ENCODE measurements at regions not wholly inside any gene's neighbourhood (a gene's known extent, or its start where the extent isn't known, plus 50 kb on each side); places are given as distances from the start of the nearest gene placed in this dataset.

DNA sequence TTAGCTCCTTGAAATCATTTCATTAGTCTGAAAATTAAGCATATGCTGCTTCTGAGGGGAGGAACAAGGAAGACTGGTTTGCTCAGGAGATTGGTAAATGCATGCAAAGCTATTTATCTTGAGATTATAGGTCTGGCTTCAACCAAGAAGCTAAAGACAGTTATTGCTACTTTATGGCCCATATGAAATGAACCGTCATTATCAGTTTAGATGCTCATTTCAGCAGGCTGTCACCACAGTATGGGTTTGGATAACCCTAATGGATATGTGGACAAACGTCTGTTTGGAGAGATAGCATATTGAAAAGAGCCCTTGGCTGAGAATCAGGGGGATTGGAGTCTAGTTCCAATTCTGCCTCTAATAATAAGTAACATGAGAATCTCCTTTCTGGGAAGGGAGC is 922.6 kb downstream of the TUSC7 start:
- DNase-seq = no peak

DNA sequence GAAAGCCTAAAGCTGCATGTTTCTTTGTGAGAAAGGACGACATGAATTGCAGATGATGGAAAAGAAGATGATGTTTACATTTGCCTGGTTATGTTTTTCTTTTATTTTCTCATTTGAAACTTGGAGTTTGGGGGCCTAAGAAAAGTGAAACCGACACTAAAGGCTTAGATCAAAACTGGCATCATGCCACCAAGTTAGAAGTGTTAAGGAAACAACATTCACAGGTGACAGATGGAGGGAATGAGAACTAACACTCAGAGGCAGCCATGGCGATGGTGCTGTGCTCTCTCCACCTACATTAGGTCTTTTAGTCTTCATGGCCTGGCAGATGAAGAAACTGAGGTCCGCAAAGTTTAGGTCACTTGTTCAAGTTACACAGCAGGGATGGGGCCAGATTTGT is 923.6 kb downstream of the TUSC7 start:
- no peak for DNase-seq

DNA sequence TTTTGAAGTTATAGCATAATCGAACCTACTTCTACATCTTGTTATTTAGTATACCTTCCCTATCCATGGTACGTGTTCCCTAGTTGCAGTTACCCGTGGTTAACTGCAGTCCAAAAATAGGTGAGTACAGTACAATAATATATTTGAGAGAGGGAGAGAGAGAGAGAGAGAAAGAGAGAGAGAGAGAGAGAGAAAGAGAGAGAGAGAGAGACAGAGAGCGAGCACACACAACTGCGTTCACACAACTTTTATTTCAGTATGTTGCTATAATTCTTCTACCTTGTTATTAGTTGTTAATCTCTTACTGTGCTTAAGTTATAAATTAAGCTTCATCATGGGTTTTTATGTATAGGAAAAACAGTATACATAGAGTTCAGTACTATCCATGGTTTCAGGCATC is 928.1 kb downstream of the TUSC7 start:
- DNase-seq = no peak

DNA sequence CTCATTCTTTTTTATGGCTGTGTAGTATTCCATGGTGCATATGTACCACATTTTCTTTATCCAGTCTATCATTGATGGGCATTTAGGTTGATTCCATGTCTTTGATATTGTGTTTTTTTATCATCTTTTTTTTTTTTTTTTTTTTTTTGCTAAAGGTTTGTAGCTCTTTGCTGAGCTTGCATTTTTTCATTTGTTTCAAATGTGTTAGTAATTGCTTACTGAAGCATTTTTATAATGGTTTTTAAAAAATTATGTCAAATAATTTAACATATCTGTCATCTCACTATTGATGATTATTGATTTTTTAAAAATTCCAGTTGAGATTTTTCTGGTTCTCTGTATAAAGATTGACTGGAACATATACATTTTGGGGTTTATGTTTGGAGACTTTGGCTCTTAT is 934.6 kb downstream of the TUSC7 start:
- DNase-seq = no peak

DNA sequence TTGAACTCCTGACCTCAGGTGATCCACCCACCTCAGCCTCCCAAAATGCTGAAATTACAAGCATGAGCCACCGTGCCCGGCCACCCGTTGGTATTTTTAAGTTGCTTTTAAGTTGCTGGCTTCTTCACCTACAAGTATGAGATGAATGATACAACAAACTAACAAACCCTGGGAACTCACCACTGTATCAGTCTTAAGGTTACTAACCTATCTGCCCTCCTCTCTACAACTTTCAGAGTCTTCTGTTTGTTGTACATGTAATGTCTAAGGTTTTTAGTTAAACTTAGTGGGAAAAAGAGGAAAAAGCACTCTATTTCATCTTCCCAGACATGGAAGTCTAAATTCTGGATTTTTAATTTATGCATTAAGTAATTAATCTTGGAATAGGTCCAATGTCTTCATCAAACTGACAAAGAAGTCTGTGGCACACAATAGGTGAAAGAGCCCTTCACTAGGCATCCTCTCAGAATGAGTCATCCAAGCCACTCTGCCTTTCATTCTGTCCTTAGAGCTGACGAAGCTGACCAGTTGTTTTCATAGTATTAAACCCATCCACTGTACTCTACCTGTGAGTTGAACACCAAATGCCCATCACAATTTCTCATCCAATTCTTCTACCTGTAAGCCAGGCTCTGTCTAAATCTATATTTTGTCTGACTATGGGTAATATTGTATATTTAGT is 936.1 kb downstream of the TUSC7 start:
- DNase-seq = no peak

DNA sequence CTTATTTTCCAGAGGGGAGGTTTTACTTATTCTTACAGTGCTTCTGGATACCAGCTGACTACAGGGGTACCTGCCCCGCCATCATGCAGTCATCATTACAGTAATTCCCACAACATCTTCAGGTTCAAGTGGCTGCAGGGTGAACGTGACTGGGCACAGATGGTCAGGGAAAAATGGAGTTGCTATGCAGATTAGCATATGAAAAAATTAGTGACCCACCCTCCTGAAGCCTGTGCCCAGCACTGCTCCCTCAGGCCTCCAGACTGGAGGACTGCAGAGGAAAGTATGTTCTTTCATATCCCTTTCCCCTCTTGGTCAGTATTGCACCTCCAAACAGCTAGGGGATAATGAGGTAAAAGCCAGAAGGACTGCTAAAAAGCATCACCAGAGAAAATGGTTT is 937.9 kb downstream of the TUSC7 start:
- DNase-seq = no peak

DNA sequence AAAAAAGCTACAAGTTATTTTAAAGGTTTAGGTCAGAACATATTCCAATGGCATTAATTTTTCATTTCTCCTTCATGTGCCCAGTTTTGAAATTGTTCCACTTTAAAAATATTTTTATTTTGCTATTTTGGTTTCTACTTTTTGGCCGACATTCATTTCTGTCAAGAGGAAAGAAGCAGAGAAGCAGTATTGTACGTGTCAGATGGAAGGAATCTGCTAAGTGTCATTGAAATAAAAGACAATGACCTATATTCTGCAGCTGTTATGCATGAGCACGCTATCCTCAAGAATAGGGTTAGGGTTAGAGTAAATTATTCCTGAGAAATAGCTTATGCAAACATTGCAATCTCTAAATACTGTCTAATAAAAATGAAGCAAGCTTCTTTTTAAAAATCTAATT is 941.7 kb downstream of the TUSC7 start:
- no peak for DNase-seq

DNA sequence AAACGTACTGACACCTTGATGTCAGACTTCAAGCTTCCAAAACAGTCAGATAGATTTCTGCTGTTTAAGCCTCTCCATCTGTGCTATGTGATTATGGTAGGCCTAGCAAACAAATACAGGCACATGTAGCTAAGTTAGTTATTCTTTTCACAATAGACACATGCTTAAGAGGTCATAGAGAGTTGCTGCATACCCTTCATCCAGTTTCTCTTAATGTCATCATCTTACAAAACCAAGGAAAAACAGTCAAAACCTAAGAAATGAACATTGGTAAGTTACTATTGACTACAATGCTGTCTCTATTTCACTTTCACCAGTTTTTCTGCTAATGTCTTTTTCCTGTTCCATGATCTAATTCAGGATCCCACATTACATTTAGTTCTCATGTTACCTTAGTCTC is 946.8 kb downstream of the TUSC7 start:
- DNase-seq = no peak

DNA sequence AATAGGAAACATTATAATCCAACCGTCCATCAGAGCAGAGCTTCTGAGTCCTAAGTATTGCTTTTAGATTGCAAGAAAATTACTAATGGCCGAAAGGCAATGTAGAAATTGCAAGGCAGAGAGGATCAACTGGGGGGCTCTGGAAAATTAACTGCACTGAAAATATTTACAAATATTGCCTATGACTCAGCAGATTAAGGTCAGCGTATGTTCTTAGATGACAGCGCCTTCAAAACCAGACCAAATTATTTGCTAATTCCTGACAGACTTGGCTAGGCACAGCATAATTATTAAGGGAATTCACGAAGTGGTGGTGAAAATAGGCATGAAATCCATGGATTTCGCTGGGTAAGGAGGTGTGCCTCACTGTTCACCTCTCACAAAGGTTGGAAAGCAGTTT is 947.7 kb downstream of the TUSC7 start:
- no peak for DNase-seq

DNA sequence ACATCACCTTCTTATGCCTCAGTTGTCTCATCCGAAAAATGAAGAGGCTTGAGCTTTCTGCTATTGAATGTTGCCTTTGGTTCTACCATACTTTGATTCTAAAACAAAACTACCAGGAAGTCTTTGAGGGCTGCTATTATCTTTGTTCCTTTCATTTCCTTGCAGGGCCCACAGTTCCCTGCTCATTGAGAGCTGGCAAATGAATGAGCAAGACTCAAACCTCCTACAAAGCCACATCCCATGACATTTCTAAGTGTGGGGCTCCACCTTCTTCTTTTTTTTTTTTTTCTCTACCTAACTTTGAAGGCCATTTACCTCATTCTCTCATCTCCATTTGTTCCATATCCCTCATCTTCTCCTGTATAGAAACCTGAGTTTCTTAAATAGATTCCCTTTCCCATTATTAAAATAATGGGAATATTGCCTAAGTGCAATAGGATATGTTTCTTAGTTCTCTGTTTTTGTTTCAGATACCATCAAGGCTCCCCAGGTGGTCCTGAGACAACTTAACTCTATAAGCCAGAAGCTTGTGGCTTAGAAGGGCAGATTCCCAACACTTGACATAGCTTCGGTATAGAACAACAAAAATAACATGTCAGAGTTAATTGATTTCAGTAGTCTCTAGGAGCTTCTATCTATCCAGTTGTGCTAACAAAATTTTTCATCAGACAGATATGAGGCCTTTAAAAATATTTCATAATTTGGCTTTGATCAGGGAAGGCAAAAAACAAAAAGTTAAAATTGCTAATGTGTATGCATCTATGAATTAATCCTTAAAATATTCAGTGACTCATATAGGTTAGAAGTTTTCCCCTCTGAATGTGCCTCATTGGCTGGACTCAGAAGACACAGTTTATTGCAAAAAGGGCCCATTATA is 951.6 kb downstream of the TUSC7 start:
- DNase-seq = no peak

DNA sequence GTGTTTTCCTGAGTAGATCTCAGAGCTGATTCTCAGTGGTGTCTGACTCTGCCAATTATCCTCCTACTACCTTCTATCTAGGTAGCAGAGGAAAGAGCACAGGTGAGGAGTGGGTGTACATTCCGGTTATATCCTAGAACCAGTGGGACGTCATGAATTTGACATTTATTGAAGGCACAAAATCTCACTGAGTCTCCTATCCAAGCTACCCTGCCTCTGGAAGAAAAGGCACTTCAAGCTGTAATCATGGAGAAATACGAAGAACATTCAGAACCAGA is 952.2 kb downstream of the TUSC7 start:
- DNase-seq = no peak

DNA sequence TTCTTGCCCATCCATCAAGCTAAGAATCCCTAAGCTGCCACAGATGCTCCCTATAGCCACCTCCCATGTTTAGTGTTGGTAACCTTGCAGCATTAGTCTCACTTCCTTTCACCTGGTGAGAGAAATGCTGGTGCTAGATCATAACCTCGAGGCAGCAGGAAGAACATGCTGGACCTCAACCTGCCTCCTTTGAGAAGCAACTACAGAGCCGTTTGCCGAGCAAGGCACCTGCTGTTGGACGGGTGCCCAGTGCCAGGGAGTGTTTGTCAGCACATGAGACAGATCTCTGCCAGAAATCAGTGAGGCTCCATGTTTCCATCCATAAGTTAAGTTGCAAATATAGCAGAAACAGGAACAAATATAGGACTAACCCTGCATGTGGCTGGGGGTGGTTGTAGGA is 955.7 kb downstream of the TUSC7 start:
- DNase-seq = no peak

DNA sequence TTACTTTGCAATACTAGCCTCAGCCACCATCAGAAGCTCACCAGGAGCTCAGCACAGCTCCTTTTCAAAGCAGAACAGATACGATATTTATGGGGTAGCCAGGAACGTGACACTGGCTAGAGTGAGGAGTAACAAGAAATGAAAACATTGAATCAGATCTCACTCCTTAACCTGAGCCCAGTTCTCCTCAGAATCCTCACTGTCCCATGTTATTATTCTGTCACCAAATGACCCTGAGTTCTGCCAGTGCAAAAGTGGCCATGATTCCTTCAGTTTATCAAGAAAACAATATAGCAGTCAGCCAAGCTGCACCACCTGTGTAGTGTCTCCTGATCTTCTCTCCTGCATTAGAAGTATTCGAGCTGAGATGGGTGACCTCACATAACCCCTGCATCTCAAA is 956.7 kb downstream of the TUSC7 start:
- no peak for DNase-seq

DNA sequence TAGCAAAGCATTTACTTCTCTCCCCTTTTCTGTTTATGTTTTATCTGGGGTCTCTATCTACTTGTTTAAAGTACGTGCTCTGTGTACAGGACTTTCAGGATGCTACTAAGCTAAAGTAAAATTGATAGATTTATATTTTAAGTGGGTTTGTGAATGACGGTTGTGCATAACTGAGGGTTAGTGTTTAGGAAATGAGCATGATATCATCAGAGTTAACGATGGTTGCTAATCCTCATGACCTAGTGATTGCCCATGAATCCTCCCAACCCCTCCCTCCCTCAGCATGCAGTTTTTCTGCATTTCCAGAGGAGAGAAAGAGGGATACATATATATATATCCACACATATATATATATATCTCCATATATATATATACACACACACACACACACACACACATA is 957.2 kb downstream of the TUSC7 start:
- no peak for DNase-seq

DNA sequence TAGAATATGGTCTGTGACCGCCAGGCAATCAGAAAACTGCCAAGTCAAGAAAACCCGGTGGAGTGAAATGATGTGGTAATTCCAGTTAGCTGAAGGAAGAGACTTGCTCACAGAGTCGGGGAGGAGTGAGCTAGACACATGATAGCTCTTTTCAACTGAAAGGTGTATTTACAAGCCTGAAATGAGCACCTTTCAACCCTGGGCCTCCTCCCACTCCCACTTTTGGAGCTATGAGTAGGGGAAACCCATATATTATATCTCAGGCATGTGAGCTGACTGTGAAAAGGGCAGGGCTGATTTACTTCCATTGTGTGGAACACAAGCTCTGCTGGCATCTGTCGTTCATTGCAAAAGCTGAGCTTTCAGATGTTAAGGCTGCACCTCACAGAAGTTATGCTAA is 960.2 kb downstream of the TUSC7 start:
- no peak for DNase-seq

DNA sequence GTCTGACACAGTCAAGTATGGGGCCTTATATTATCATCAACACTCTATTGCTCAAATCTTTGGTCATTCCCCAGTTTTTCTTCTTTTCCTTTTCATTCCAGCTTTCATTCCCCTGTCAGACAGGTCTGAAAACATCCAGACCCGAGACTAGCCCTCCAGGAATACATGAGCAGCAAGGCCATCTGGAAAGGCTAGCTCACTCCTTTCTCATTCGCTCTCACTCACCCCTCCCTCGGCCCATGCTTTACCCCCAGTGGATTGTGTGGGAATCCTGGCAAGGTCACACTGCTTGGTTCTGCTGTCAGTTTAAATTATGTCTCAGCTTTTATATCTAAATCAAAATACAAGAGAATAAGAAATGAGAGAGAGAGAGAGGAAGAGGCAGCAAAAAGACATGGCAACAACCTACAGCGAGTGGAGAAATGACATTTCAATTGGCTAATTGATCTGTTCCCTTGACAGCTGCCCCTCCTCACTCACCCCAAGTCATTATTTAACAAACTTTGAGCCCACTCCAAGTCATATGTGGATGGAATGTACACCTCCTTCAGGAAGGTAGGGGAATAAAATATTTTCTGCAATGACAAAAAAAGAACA is 962.2 kb downstream of the TUSC7 start:
- no peak for DNase-seq

DNA sequence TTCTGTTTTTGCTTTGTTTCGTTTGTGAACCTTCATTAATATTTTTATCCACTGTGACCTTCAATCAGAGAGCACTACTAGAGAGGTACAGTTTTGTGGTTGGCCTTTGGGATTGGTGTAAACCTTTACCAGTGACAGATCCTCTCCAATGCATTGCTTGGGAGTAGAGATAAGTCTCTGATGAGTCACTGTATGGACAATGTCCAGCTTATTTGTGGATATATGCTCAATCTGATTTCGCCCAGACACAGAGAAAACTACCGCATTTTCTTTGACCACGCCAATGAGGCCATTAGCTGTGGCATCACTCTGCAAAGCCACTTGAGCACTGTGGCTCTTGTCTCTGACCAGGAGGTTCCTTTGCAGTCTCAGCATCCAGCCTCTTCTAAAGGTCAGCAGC is 964.7 kb downstream of the TUSC7 start:
- no peak for DNase-seq

DNA sequence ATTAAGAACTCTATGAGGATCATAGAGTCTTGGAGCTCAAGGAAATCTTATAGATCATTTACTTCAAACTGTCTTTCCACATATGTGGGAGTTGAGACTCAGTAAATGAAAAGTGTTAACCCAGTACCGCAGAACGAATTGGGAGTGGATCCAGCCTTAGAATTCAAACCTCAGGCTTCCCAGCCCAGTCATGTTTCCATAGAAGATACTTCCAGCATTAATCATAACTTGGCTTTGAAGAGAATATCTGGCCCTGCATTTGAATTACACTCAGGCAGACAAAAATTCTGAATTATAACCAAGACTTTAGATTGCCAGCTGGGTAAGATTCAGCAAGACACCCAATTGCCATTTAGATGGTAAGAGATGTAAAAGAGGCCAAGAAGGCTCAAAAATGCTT is 972.0 kb downstream of the TUSC7 start:
- DNase-seq = no peak

DNA sequence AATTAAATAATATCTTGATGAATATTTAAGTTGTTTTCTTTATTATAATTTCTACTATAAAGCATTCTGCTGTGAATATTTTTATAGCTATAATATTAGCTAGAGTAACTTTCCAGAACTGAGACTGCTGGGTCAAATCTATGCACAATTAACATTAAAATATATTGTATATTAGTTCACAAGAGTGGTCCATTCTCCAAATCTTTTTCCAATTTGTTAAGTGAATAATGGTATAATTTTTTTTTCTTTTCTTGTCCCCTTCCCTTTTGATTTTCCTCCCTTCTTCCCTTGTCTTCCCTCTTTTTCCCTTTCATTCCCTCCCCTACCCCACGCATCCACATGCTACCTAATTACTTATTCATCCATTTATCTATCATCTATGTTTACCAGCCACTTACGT is 977.5 kb downstream of the TUSC7 start:
- no peak for DNase-seq

DNA sequence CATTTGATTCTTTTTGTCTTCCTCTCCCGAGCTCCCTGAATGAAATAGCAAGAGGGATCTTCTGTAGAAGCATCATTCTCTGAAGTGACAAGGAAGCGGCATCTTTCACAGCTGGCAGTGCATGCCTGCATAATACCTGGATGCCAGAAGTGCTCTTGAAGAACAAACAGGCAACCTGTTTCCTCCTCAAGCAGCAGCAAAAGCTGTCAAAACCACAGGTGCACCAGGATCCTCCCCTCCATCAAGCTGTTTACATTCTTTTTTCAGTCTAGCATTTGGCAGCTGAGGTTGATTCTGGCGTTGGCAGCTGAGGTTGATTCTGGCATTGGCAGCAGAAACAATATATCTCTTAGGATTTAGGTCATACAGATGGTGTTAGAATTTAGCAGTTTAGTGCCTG is 979.0 kb downstream of the TUSC7 start:
- DNase-seq = no peak

DNA sequence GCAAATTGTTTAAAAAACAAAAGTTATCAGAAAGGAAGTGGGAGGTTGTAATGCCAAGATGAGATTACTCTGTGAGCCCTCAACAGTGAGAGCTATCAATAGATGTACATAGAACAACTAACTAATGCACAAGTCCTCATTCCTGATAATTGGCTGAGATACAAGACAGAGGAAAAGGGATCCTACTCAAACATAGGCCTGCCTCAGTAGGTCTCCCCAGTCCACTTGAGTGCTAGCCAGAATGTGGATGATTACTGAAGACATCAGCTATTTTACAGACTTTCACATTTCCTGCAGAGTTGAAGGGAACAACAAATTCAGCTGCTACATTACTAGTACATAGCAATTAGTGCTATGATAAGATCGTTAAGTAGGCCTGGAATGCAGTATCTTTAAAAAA is 981.9 kb downstream of the TUSC7 start:
- DNase-seq = no peak

DNA sequence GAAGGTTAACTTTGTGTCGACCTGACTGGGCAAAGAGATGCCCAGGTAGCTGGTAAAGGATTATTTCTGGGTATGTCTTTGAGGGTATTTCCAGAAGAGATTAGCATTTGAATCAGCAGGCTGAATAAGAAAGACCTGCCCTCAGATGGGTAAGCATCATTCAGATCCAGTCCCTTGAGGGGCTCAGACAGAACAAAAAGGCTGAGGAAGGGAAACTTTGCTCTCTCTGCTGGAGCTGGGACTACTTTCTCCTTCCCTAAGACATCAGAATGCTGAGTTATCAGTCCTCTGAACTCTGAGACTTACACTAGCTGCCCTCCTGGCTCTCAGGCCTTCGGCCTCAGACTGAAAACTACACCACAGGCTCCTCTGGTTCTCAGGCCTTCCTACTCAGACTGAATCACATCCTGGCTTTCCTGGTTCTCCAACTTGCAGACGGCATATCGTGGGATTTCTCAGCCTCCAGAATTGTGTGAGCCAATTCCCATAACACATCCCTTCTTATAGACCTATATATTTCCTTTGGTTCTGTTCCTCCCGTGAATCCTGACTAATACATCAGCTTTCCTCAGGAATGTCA is 982.9 kb downstream of the TUSC7 start:
- no peak for DNase-seq

DNA sequence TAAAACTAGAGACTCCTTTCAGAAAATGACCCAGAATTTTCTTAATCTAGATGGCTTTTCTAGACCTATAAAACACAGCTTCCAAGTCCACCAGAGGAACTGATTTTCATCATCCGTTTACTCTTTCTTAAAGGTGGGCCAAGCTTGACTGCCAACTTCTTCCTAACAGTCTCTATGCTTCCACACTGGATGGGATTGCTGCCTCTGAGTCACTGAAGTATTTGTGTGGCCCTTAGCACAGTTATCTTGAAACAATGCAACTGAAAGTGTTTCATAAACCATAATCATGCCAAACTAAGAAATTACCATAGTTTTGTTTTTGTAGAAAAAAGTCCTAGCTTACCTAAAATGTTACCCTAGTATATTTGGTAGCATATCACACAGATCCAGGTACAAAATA is 985.7 kb downstream of the TUSC7 start:
- no peak for DNase-seq

All from stimulated activated CD4-positive, alpha-beta T cell treated with anti-CD3 and anti-CD28 coated beads, Interleukin-1b, Interleukin-23, amount 100 ng/mL, for 48 hours (primary cell).